ENCODE measurements at regions not wholly inside any gene's neighbourhood (a gene's known extent, or its start where the extent isn't known, plus 50 kb on each side); places are given as distances from the start of the nearest gene placed in this dataset.
"Not testable (repeated sequence)": the region's sequence is repeated elsewhere in the genome, so short reads cannot be mapped to it uniquely, and the experiment has no call there.

DNA sequence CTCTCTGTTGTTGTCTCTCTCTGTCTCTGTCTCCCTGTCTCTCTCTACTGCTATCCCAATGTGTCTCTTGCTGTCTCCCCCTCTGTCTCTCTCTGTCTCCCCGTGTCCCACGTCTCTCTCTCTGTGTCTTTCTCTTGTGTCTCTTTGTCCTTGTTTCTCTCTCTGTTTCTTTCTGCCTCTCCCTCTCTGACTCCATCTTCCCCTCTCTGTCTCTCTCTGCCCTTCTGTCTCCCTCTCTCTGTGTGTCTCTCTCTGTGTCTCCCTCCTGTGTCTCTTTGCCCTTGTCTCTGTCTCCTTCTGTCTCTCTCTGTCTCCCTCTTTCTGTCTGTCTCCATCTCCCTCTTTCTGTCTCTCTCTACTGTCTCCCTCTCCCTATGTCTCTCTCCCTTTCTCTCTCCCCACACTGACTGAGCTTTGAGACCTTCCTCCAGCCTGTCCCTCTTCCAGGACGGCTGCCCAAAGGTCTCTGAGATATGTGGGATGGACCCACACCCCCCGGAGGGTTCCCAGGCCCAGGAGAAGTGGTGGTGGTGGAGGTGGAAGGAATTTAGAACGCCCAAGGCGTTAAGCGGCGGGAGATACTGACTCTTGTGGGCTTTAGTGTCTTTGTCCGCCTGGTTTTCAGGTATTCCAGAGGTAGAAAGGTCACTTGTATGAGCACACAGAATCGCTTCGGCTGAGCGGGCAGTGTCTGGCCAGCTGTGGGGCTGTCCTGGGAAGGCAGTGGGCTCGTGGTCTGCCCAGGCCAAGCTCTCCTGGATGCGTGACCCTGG, 65.5 kb upstream of the CCND1 start:
- Mint-ChIP-seq H3K27me3 (peaks cover 16 to 58% (median 36%) of the 10 kb centered on the region in 5 donors), H3K4me3 (no peak overlapping the region), H3K4me1 (peaks cover 0 to 8% (median 0%) of the 10 kb centered on the region in 4 donors), H3K9me3 (no peaks in the 10 kb centered on the region), H3K36me3 (peaks cover 0 to 2% (median 0%) of the 10 kb centered on the region in 3 donors), H3K27ac (no peak overlapping the region)
- POLR2A ChIA-PET = no interaction called here
- DNase-seq (no peak), ATAC-seq (no peak)

DNA sequence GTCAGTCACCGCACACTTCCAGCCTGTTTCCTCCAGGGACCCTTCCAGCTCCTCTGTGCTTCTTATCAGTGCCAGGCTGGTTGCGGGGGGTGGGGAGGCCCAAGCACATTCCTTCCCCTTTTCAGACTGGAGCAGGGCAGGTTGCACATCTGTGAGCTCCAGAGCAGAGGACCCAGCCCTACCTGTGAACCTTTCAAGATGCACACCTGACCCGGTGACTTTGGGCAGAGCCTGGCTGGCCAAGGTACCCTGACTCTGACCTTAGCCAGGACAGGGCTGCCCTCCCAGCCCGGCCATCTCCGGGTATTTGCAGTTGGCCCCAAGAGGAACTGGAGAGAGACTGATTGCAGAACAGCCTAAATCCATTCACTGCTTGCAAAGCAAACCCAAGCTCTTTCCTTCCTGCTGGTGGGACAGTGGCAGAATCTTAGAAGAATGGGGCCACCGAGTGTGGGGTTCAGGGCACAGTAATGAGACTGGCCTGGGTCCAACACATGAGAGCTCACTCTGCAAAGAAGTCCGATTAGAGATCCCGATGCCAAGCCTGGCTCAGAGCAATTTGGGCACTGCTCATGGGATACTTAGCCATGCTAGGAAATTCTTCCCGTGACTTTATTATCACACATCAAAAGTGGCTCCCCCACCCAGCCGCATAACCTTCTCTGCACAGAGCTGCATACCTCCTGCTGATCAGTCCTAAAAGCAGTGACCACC, 64.7 kb upstream of the CCND1 start:
- no peak overlapping the region for H3K4me3 Mint-ChIP-seq
- H3K36me3 Mint-ChIP-seq = peaks cover 0 to 2% (median 0%) of the 10 kb centered on the region in 3 donors
- H3K9me3 Mint-ChIP-seq = no peaks in the 10 kb centered on the region
- peaks cover 0 to 8% (median 0%) of the 10 kb centered on the region in 4 donors for H3K4me1 Mint-ChIP-seq
- POLR2A ChIA-PET = no interaction called here
- ATAC-seq (no peak), DNase-seq (no peak)
- peaks cover 16 to 52% (median 36%) of the 10 kb centered on the region in 5 donors for H3K27me3 Mint-ChIP-seq
- H3K27ac Mint-ChIP-seq = no peak overlapping the region

DNA sequence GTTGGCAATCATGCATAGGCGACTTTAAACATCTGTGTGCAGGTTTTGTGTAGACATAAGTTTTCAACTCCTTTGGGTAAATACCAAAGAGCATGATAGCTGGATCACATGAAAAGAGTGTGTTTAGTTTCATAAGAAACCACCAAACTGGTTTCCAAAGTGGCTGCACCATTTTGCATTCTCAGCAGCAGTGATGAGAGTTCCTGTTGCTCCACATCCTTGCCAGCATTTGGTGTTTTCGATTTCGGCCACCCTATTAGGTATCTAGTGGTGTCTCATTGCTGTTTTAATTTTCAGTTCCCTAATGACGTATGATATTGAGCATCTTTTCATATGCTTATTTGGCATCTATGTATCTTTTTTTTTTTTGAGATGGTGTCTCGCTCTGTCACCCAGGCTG, 62.8 kb upstream of the CCND1 start:
- POLR2A ChIA-PET = no interaction called here
- H3K4me3 Mint-ChIP-seq = no peak overlapping the region

DNA sequence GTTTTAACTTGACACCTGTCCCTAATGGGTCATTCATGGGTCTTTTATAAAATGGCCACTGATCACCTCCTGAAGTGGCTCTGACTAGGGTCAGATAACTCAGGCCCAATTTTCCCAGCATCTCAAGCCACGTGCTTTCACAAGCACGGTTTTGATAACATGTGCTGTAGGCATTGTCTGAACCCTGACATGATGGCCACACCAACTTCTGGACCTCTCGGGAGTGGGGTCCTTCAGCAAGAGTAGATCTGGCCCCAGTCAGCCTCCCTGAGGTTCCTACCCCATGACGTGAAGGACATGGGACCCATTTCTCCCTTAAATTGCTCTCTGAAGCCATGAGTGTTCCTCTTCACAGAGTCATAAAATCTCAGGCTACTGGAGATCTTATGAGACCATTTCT, 60.4 kb upstream of the CCND1 start:
- Mint-ChIP-seq H3K27me3 (peaks cover 8 to 30% (median 20%) of the 10 kb centered on the region in 5 donors), H3K9me3 (peaks cover 0 to 7% (median 0%) of the 10 kb centered on the region in 9 donors), H3K4me3 (no peak overlapping the region), H3K27ac (no peak overlapping the region), H3K36me3 (peaks cover 0 to 10% (median 2%) of the 10 kb centered on the region in 3 donors), H3K4me1 (peaks cover 0 to 3% (median 0%) of the 10 kb centered on the region in 4 donors)
- DNase-seq (no peak), ATAC-seq (no peak)
- POLR2A ChIA-PET = no interaction called here

More for the DNA sequence above, 62.8 kb upstream of the CCND1 start:
- Mint-ChIP-seq H3K9me3 (no peaks in the 10 kb centered on the region), H3K27ac (no peak overlapping the region), H3K27me3 (peaks cover 13 to 33% (median 23%) of the 10 kb centered on the region in 5 donors), H3K4me1 (peaks cover 0 to 8% (median 0%) of the 10 kb centered on the region in 4 donors), H3K36me3 (peaks cover 0 to 2% (median 0%) of the 10 kb centered on the region in 3 donors)
- DNase-seq = no peak
- ATAC-seq = no peak

DNA sequence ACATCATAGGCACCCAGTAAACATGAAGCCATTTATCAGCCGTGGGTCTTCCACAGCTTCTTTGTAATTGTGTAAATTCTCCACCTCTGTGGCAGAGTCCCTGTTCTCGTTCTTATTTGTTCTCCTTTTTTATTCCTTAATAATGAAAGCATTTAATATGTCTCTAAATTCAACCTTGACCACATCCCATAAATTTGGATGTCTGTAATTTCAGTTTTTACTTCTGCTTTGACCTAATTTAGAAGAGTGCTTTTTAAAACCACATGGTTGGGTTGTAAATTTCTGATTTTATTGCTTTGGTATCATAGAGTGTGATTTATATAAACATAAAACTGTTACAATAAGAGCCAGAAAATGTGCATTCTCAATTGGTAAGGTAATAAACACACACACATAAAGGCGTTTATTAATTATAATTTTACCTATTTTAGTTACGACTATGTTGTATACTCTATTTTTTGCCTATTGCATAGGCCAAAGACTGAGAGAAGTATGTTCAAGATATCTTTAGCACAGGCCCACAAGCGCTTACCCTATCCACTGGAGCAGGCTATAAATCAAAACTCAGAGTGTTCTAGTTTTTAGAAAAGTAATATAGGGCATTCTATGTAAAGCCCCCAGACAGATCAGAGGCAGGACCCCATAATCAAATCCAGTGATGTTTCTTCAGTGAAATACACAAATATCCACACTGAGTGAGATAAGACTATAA, 58.0 kb upstream of the CCND1 start:
- POLR2A ChIA-PET = no interaction called here
- Mint-ChIP-seq H3K27me3 (peaks cover 8 to 21% (median 15%) of the 10 kb centered on the region in 5 donors), H3K36me3 (peaks cover 0 to 10% (median 2%) of the 10 kb centered on the region in 3 donors), H3K27ac (no peak overlapping the region), H3K4me1 (no peaks in the 10 kb centered on the region), H3K9me3 (peaks cover 0 to 7% (median 0%) of the 10 kb centered on the region in 9 donors), H3K4me3 (no peak overlapping the region)
- ATAC-seq (no peak), DNase-seq (no peak)

DNA sequence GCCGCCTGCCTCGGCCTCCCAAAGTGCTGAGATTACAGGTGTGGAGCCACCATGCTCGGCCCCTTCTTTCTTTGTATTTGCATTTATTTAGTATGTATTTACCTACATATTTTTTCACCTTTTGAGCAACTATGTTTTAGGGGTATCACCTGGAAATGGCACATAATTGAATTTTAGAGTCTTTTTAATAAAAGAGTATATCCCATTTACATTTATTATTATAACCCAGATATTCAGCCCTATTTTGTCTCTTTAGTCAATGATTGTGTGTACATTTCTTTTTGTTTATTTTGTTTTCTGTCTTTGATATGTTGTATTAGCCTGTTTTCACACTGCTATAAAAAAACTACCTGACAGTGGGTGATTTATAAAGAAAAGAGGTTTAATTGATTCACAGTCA, 56.8 kb upstream of the CCND1 start:
- Mint-ChIP-seq H3K4me3 (no peak overlapping the region), H3K27ac (no peak overlapping the region), H3K4me1 (no peaks in the 10 kb centered on the region), H3K27me3 (peaks cover 8 to 27% (median 14%) of the 10 kb centered on the region in 5 donors), H3K36me3 (peaks cover 0 to 10% (median 2%) of the 10 kb centered on the region in 3 donors), H3K9me3 (peaks cover 0 to 7% (median 0%) of the 10 kb centered on the region in 9 donors)
- POLR2A ChIA-PET = no interaction called here
- DNase-seq (no peak), ATAC-seq (no peak)

DNA sequence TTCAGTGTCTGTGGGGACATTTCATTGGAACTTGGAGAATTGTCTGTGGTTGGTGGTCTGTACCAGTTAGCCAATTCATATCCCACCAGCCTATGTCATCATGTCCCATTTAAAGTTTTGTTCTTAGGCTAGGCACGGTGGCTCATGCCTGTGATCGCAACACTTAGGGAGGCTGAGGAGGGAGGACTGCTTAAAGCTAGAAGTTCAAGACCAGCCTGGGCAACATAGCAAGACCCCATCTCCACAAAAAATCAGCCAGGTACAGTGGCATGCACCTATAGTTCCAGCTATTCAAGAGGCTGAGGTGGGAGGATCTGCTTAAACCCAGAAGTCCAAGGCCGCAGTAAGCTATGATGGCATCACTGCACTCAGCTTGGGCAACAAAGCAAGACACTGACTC, 55.6 kb upstream of the CCND1 start:
- Mint-ChIP-seq H3K27me3 (peaks cover 8 to 27% (median 14%) of the 10 kb centered on the region in 5 donors), H3K9me3 (peaks cover 0 to 7% (median 0%) of the 10 kb centered on the region in 9 donors), H3K36me3 (peaks cover 0 to 10% (median 2%) of the 10 kb centered on the region in 3 donors), H3K4me3 (no peak overlapping the region), H3K4me1 (no peaks in the 10 kb centered on the region), H3K27ac (no peak overlapping the region)
- POLR2A ChIA-PET = no interaction called here
- DNase-seq (no peak), ATAC-seq (no peak)

DNA sequence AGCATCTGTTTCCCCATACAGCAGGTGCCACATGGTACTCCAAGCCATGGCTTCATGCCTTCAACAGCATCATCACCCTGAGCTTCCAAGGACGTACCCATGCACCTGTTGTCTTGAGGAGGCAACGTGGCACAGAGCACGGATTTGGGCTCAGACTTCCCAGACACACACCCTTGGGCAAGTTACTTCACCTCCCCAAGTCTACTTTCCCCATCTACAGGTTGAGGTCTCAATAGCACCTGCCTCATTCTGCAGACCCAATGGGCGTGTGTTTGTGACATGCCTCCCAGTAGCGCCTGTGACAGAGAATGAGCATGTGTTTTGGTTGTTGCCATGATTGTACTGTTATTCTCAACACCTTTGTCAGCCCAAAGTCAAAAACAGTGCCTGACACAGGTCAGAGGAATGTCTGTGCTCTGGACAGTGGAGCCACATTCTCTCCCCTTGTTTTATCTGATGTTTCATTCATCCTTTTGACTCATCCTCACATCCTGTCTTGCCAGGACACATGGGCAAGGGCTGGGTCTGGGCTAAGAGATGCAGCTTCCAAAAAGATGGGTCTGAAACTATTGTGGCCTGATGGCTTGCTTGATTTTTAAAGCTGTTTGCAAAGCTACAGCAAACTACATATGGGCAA, 53.4 kb upstream of the CCND1 start:
- Mint-ChIP-seq H3K4me1 (no peaks in the 10 kb centered on the region), H3K36me3 (peaks cover 0 to 10% (median 2%) of the 10 kb centered on the region in 3 donors), H3K27me3 (peaks cover 8 to 27% (median 14%) of the 10 kb centered on the region in 5 donors)

DNA sequence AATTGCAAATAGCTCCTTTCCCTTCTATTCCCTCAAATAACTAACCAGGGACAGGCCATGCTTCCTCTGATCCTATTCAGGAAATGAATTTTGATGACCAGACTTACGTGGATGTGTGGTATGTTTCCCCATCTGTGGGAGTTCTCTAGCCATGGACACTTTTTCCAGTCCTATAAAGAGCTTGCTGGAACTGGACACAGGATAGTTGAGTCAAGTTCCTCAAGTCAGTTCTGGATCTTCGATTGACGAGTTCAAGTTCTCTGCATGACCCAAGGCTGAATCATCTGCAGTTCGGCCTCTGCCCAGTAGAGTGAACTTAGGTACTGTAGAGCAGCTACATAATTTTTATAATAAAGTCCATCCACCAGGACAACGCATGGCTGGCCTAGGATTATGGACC, 52.7 kb upstream of the CCND1 start:
- Mint-ChIP-seq H3K4me3 (no peak overlapping the region), H3K4me1 (no peaks in the 10 kb centered on the region), H3K27me3 (peaks cover 8 to 27% (median 14%) of the 10 kb centered on the region in 5 donors), H3K9me3 (peaks cover 0 to 7% (median 0%) of the 10 kb centered on the region in 9 donors), H3K36me3 (peaks cover 0 to 10% (median 2%) of the 10 kb centered on the region in 3 donors), H3K27ac (no peak overlapping the region)
- no peak for DNase-seq
- POLR2A ChIA-PET = no interaction called here
- ATAC-seq = no peak

More for the DNA sequence above, 53.4 kb upstream of the CCND1 start:
- no peak for ATAC-seq
- Mint-ChIP-seq H3K9me3 (peaks cover 0 to 7% (median 0%) of the 10 kb centered on the region in 9 donors), H3K27ac (no peak overlapping the region), H3K4me3 (no peak overlapping the region)
- DNase-seq = no peak
- POLR2A ChIA-PET = no interaction called here

DNA sequence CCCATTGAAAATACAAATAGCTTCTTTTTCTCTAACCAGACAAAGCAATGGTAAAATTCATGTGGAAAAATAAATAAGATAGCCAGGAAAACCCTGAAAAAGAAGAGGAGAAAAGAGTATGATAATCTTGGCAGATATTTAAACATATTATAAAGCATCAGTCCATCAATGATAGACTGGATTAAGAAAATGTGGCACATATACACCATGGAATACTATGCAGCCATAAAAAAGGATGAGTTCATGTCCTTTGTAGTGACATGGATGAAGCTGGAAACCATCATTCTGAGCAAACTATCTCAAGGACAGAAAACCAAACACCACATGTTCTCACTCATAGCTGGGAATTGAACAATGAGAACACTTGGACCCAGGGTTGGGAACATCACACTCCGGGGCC, 50.9 kb upstream of the CCND1 start:
- H3K27me3 Mint-ChIP-seq = peaks cover 6 to 20% (median 8%) of the 10 kb centered on the region in 5 donors
- DNase-seq, H3K4me3 Mint-ChIP-seq, H3K9me3 Mint-ChIP-seq, H3K4me1 Mint-ChIP-seq, ATAC-seq, H3K36me3 Mint-ChIP-seq, H3K27ac Mint-ChIP-seq, POLR2A ChIA-PET: not testable (repeated sequence)
